HG03159 (cell line): ENCODE measurements at regions not wholly inside any gene's neighbourhood (a gene's known extent, or its start where the extent isn't known, plus 50 kb on each side); places are given as distances from the start of the nearest gene placed in this dataset.

Source experiments
- ATAC-seq: cut with Tn5 transposase; IDR thresholded peaks from one replicate; pipeline ENCODE4 v1.9.1; 2021; ENCODE audit warnings: mild to moderate bottlenecking, moderate library complexity; ENCODE audit not compliant: unreplicated experiment

DNA sequence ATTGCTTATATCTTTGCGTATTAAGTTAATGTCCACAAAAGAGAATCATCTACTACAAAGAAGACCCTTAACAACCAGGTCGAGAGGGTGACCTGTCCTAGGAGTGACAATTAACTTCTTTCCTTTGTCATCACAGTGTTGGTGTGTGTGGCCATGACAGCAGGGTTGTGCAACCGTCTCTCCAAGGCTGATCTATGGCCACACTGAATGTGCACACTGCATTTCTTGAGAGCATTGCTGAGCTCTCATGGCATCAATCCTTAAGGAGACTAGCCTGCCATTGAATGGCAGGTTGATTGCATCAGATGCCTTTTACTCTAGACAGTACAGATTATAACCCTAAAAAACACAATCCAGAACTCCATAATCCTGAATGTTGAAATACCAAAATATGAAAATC, 86.5 kb upstream of the OLFM3 start:
- ATAC-seq: no peak

DNA sequence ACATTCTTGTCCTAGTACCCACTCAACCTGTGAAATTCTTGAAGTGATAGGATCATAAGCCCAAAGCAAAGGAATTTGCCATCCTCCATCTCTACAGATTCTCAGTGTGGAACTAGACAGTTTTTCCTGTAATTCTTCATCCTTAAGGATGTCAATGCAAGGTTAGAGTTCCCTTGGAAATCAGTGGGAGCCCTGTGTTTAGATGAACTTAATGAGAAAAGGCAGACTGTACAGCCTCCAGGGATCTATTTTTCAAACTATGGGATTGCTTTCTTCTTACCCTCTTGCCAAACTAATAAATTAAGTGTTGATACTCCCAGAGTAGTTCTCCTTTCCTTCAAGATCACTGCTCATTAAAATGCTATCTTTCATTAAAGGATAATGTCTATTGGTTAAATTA, 78.1 kb upstream of the OLFM3 start:
- no peak for ATAC-seq

DNA sequence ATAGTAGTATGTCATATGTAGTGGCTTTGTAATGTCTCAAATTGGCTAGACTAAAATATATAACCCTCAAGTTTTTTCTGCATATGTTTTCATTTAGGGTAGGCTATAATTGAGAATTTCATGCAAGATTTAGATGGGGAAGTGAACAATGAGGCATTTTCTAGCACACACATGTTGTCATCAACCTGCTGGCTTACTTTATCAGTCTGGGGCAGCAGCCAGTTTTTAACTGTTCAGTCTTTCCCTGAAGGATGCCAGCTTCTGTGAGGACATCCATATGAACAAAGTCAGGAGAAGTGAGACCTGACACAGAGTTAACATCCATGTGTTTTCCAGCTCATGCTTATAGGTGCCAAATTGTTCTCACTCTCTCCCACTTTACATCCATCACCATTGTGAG, 74.7 kb upstream of the OLFM3 start:
- ATAC-seq: no peak

DNA sequence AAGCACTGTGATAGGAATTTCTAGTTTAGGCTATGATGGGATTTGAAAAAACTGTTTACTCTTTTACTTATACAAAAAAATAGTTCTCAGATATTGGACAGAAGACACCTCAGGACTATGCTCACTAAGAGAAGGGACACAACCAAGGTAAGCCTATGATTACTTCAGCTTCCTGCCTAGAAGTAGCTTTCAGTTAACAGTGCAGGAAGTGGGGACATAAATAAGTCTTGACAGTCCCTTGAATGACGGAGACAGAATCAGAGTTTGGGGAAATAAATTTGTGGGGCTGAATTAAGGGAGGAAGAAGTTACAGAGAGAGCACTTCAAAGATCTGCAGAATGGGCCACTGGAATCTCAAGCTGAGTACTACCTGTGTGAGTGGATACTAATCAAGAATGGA, 53.8 kb upstream of the OLFM3 start:
- ATAC-seq: no peak

DNA sequence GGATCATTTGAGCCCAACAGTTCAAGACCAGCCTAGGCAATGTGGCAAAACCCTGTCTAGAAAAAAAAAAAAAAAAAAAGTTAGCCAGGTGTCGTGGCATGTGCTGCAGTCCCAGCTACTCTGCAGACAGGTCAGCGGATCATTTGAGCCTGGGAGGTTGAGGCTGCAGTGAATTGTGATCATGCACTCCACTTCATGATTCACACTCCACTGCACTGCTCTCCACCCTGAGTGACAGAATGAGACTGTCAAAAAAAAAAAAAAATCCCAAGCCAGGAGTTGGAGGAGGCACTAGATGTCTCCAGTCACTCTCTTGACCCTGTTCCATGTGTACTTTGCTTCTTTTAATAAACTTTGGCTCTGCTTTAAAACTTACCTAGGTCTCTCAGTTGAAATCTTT, 51.0 kb upstream of the OLFM3 start:
- no peak for ATAC-seq
